AG04450 (cell line): ENCODE measurements at regions not wholly inside any gene's neighbourhood (a gene's known extent, or its start where the extent isn't known, plus 50 kb on each side); places are given as distances from the start of the nearest gene placed in this dataset.
A peak's percentile ranks its signal among the peaks of the same experiment; 100 is the strongest.
"Not testable (repeated sequence)": the region's sequence is repeated elsewhere in the genome, so short reads cannot be mapped to it uniquely, and the experiment has no call there.

Experiments used
- CTCF ChIA-PET: fragments of 300-600, 350-600 bp; formaldehyde crosslinking; extraction: SDS; loops from one replicate; lab custom pipeline; 2022; ENCODE audit warnings: antibody characterized with exemption, inconsistent platforms; lab: Charles Lee
- POLR2A ChIA-PET: fragments of 350-600 bp; formaldehyde crosslinking; extraction: SDS; loops from one replicate; lab custom pipeline; 2021; ENCODE audit warnings: antibody characterized with exemption, inconsistent platforms; lab: Yijun Ruan, JAX
- DNase-seq: peaks from one replicate; pipeline ENCODE4 v3.0.0-alpha.2; 2011; ENCODE audit warnings: low read depth, low spot score
- H3K27ac ChIP-seq: one replicate; pipeline ENCODE4 v1.5.1; 2012; ENCODE audit warnings: low read depth, low read length, control low read depth
- H3K27me3 ChIP-seq: one replicate; pipeline ENCODE4 v1.6.0; 2012; ENCODE audit warnings: low read length; ENCODE audit not compliant: control insufficient read depth, insufficient read depth
- H3K4me3 ChIP-seq: 2 replicates; pipeline ENCODE4 v1.5.1; 2011; ENCODE audit warnings: mild to moderate bottlenecking, low read depth, low read length, control low read depth
- H3K9me3 ChIP-seq: 2 replicates; pipeline ENCODE4 v1.5.1; 2012; ENCODE audit warnings: low read length; ENCODE audit not compliant: control insufficient read depth, insufficient read depth
- CTCF ChIP-seq: IDR thresholded peaks from 2 replicates; pipeline ENCODE4 v1.5.1; 2011; ENCODE audit warnings: low read depth, low read length, control low read depth, inconsistent platforms

- H3K4me3 ChIP-seq = peak overlapping the region; percentile 36
- CTCF ChIA-PET = interaction anchor here (0.6 to 3.2 kb wide), 4 partner anchors 100 to 333 kb away, joined by 4 to 14 read pairs (median 7); partner anchors contain the start of gene ARL4A
- POLR2A ChIA-PET = interaction anchor here (1.0 to 1.1 kb wide), 2 partner anchors 98 to 321 kb away, joined by 3 read pairs; no protein-coding TSS in a partner anchor
These were observed 330.0 kb downstream of the ARL4A start for GRCh38 chr7:13017333-13017857.

GRCh38 chr7:13017881-13018280, 330.4 kb downstream of the ARL4A start:
- Histone ChIP-seq H3K4me3 (peak overlapping the region; percentile 36; the same call in 1 of the 2 replicates), H3K27me3 (no peaks in the 10 kb centered on the region), H3K27ac (peak overlapping the region; percentile 53), H3K9me3 (no peaks in the 10 kb centered on the region)
- no peak for DNase-seq
- no peak for TF ChIP-seq CTCF
- CTCF ChIA-PET = interaction anchor here (1.1 to 3.2 kb wide), 3 partner anchors 100 to 334 kb away, joined by 4 to 14 read pairs (median 4); partner anchors contain the start of gene ARL4A
- POLR2A ChIA-PET = interaction anchor here (1.0 kb wide), 1 partner anchor 98 kb away, joined by 3 read pairs; no protein-coding TSS in a partner anchor

More at GRCh38 chr7:13017333-13017857, 330.0 kb downstream of the ARL4A start:
- no peak for TF ChIP-seq CTCF
- no peaks in the 10 kb centered on the region for H3K9me3 ChIP-seq
- H3K27ac ChIP-seq = peak overlapping the region; percentile 53
- peak; percentile 44 for DNase-seq
- no peaks in the 10 kb centered on the region for H3K27me3 ChIP-seq

- DNase-seq = no peak
- Histone ChIP-seq H3K27me3 (no peaks in the 10 kb centered on the region), H3K27ac (no peak overlapping the region), H3K9me3 (no peaks in the 10 kb centered on the region), H3K4me3 (no peak overlapping the region)
- CTCF ChIA-PET = interaction anchor here (1.1 kb wide), 1 partner anchor 335 kb away, joined by 6 read pairs; no protein-coding TSS in a partner anchor
- POLR2A ChIA-PET = interaction anchor here (1.5 kb wide), 1 partner anchor 16 kb away, joined by 4 read pairs; no protein-coding TSS in a partner anchor
- no peak for TF ChIP-seq CTCF
These were observed 334.3 kb downstream of the ARL4A start for GRCh38 chr7:13021566-13022300.

GRCh38 chr7:13024121-13024674, 336.8 kb downstream of the ARL4A start:
- H3K27me3 ChIP-seq = no peaks in the 10 kb centered on the region
- H3K9me3 ChIP-seq = no peaks in the 10 kb centered on the region
- POLR2A ChIA-PET = interaction anchor here (1.2 kb wide), 1 partner anchor 337 kb away, joined by 3 read pairs; the partner anchor contains the start of gene ARL4A
- DNase-seq = no peak
- TF ChIP-seq CTCF = no peak
- CTCF ChIA-PET = interaction anchor here (1.4 kb wide), 1 partner anchor 338 kb away, joined by 5 read pairs; no protein-coding TSS in a partner anchor
- H3K27ac ChIP-seq = no peak overlapping the region
- H3K4me3 ChIP-seq = no peak overlapping the region

- H3K27me3 ChIP-seq, H3K4me3 ChIP-seq, DNase-seq, H3K9me3 ChIP-seq, POLR2A ChIA-PET, H3K27ac ChIP-seq, CTCF ChIA-PET: not testable (repeated sequence)
These were observed 337.6 kb downstream of the ARL4A start for GRCh38 chr7:13025043-13025442.
